Spleen (tissue), 11 donors: ENCODE measurements at regions not wholly inside any gene's neighbourhood (a gene's known extent, or its start where the extent isn't known, plus 50 kb on each side); places are given as distances from the start of the nearest gene placed in this dataset.

Experiments used
- DNase-seq: peaks from one replicate; pipeline ENCODE4 v3.0.0-alpha.2; 2020
- H3K27ac ChIP-seq, 8 donors: fragments of 200-600 bp; sonication (generic) in 7 of 8; 1 replicate in 4 of 8; 2 replicates in 4 of 8; pipeline versions ENCODE4 v1.5.0 to v1.8.0; 2016 to 2021; ENCODE audit warnings: inconsistent platforms in 4 of 8, mild to moderate bottlenecking in 4 of 8, moderate library complexity in 1 of 8
- H3K27me3 ChIP-seq, 7 donors: fragments of 200-600 bp; sonication (generic) in 6 of 7; replicated peaks in 1 of 7; 1 replicate in 4 of 7; 2 replicates in 3 of 7; pipeline versions ENCODE4 v1.5.0 to v1.8.0; 2016 to 2021; ENCODE audit warnings: inconsistent platforms in 3 of 7, mild to moderate bottlenecking in 1 of 7
- H3K36me3 ChIP-seq, 6 donors: fragments of 200-600 bp; sonication (generic) in 5 of 6; 1 replicate in 4 of 6; 2 replicates in 2 of 6; pipeline versions ENCODE4 v1.5.0 to v1.8.0; 2016 to 2021; ENCODE audit warnings: inconsistent platforms in 2 of 6
- H3K4me1 ChIP-seq, 6 donors: fragments of 200-600 bp; sonication (generic) in 5 of 6; 1 replicate in 3 of 6; 2 replicates in 3 of 6; pipeline versions ENCODE4 v1.5.0 to v1.8.0; 2016 to 2021; ENCODE audit warnings: inconsistent platforms in 3 of 6
- H3K4me3 ChIP-seq, 8 donors: fragments of 200-600 bp; sonication (generic) in 7 of 8; 1 replicate in 4 of 8; 2 replicates in 4 of 8; pipeline versions ENCODE4 v1.5.0 to v1.8.0; 2016 to 2021; ENCODE audit warnings: inconsistent platforms in 4 of 8, mild to moderate bottlenecking in 4 of 8, moderate library complexity in 2 of 8
- H3K9me3 ChIP-seq, 8 donors: fragments of 200-600 bp; sonication (generic) in 7 of 8; 1 replicate in 4 of 8; 2 replicates in 4 of 8; pipeline versions ENCODE4 v1.5.0 to v1.8.0; 2016 to 2021; ENCODE audit warnings: inconsistent platforms in 4 of 8
- CTCF ChIP-seq, 11 experiments: fragments of 200-600 bp in 7 of 11; fragments of 450-650 bp in 4 of 11; sonication (generic) in 4 of 11; IDR thresholded peaks in 8 of 11; conservative IDR thresholded peaks in 3 of 11; 1 replicate in 7 of 11; 2 replicates in 4 of 11; pipeline versions ENCODE4 v1.4.0 to v1.8.0; 2016 to 2021; ENCODE audit warnings: antibody characterized with exemption in 11 of 11, inconsistent platforms in 4 of 11, mild to moderate bottlenecking in 1 of 11
- POLR2A ChIP-seq, 3 donors: fragments of 450-650 bp; IDR thresholded peaks; one replicate each; pipeline ENCODE4 v1.5.1; 2017; ENCODE audit warnings: antibody characterized with exemption in 3 of 3, mild to moderate bottlenecking in 1 of 3
- POLR2AphosphoS5 ChIP-seq, 3 donors: sonication (generic); formaldehyde crosslinking; IDR thresholded peaks; one replicate each; pipeline ENCODE4 v1.5.1; 2017; ENCODE audit warnings: antibody characterized with exemption in 3 of 3
- WGBS, 5 donors: extraction: QIAGEN DNeasy Blood & Tissue Kit in 3 of 5; methylation state at CpG; one replicate each; pipeline versions ENCODE4 v1.1.5 to v1.1.7; 2013 to 2018; 5-methylcytosine and 5-hydroxymethylcytosine counted together
- intact Hi-C: fragments of 100-400 bp; cut with DNase I; formaldehyde crosslinking; loops from one replicate; pipeline ENCODE4 v1.15.0; 2023; ENCODE audit warnings: low total_unique reads
- donor health status: healthy with polysubstance abuse.
- donor health status: DM: no; HTN: no; CAD: no; lungs with moderate emphysema.
- donor health status: DM: no; HTN: no; CAD: no.
- donor health status: Bipolar disorder and iron deficiency.
- donor health status: healthy.
- donor health status: DM: no; HTN: no; CAD: no.
- donor health status: DM: yes; HTN: yes; CAD: no.

DNA sequence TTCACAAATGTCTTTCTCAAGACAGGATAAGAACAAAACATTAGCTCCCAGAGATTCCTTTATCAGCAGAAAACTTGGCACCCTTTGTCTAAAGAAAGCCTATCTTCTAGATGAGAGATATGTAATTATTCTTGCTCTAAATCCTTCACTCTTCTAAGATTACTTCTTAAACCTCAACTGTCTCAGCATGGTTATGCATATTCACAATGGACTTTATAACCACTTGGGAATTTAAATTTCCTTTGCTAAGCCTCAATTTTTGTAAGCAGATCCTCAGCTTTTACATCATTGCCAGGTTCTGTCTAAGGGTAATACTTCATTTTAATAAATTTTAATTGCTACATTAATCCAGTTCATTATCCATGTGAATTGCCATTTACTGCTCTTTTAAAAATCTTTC is 433.6 kb upstream of the DDI1 start:
- Histone ChIP-seq H3K27me3 (peaks cover 0 to 14% (median 0%) of the 10 kb centered on the region in 7 donors), H3K36me3 (no peaks in the 10 kb centered on the region), H3K27ac (no peak overlapping the region), H3K4me1 (no peaks in the 10 kb centered on the region), H3K9me3 (no peaks in the 10 kb centered on the region), H3K4me3 (no peak overlapping the region)
- DNase-seq, result no peak
- intact Hi-C loops, result loop anchor here (10.0 kb wide), 1 partner anchor 408 kb away; no protein-coding TSS in a partner anchor
- TF ChIP-seq POLR2AphosphoS5 (IDR thresholded peaks at IDR 0.05) (no peak), POLR2A (IDR thresholded peaks at IDR 0.05) (no peak), CTCF (IDR thresholded peaks at IDR 0.05 in 8 of 11, conservative IDR thresholded peaks at IDR 0.05 in 3 of 11) (no peak)

GRCh38 chr11:103604310-103604709 is 432.1 kb upstream of the DDI1 start:
- Histone ChIP-seq H3K9me3 (no peaks in the 10 kb centered on the region), H3K4me1 (no peaks in the 10 kb centered on the region), H3K36me3 (no peaks in the 10 kb centered on the region), H3K4me3 (no peak overlapping the region), H3K27me3 (peaks cover 0 to 14% (median 0%) of the 10 kb centered on the region in 7 donors), H3K27ac (no peak overlapping the region)
- 81 to 94% (median 85%) methylated on average over 2 of the region's 2 CpGs for WGBS, 5 donors
- DNase-seq, result no peak
- no peak for TF ChIP-seq POLR2A (IDR thresholded peaks at IDR 0.05)
- no peak for TF ChIP-seq CTCF (IDR thresholded peaks at IDR 0.05 in 8 of 11, conservative IDR thresholded peaks at IDR 0.05 in 3 of 11)
- no peak for TF ChIP-seq POLR2AphosphoS5 (IDR thresholded peaks at IDR 0.05)
- intact Hi-C loops, result loop anchor here (10.0 kb wide), 1 partner anchor 410 kb away; no protein-coding TSS in a partner anchor

DNA sequence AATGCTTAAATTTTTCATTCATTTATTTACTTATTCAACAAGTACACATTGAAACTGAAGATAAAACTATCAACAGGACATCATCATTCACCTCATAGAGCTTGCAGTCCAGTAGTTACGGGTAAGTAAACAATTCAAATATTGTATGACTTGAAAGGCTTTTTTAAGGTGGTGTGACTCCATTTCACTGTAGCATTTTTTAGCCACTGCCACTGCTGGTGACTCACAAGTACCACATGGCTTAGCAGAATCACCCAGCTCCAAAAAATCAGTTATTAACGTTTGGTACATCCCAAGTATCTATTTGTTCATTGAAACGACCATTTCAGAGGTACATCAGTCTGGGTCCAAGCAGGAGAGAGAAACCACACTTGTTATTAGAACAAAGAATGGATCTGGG is 427.9 kb upstream of the DDI1 start:
- Histone ChIP-seq H3K9me3 (no peaks in the 10 kb centered on the region), H3K27me3 (peaks cover 0 to 3% (median 0%) of the 10 kb centered on the region in 7 donors), H3K4me3 (no peak overlapping the region), H3K27ac (no peak overlapping the region), H3K4me1 (no peaks in the 10 kb centered on the region), H3K36me3 (no peaks in the 10 kb centered on the region)
- intact Hi-C loops, result loop anchor here (10.0 kb wide), 1 partner anchor 414 kb away; no protein-coding TSS in a partner anchor
- DNase-seq, result no peak
- TF ChIP-seq POLR2A (IDR thresholded peaks at IDR 0.05), result no peak
- no peak for TF ChIP-seq CTCF (IDR thresholded peaks at IDR 0.05 in 8 of 11, conservative IDR thresholded peaks at IDR 0.05 in 3 of 11)
- 64 to 80% (median 73%) methylated on average over 3 of the region's 3 CpGs for WGBS, 5 donors

- Histone ChIP-seq H3K4me1 (no peaks in the 10 kb centered on the region), H3K36me3 (no peaks in the 10 kb centered on the region), H3K27ac (no peak overlapping the region), H3K27me3 (peaks cover 0 to 3% (median 0%) of the 10 kb centered on the region in 7 donors), H3K9me3 (no peaks in the 10 kb centered on the region), H3K4me3 (no peak overlapping the region)
- 45 to 70% (median 48%) methylated on average over 2 of the region's 2 CpGs for WGBS, 5 donors
- TF ChIP-seq POLR2A (IDR thresholded peaks at IDR 0.05) (no peak), POLR2AphosphoS5 (IDR thresholded peaks at IDR 0.05) (no peak), CTCF (IDR thresholded peaks at IDR 0.05 in 8 of 11, conservative IDR thresholded peaks at IDR 0.05 in 3 of 11) (no peak)
- no peak for DNase-seq
- intact Hi-C loops, result loop anchor here (10.0 kb wide), 1 partner anchor 415 kb away; no protein-coding TSS in a partner anchor
These were observed 427.0 kb upstream of the DDI1 start for GRCh38 chr11:103609117-103610066.
